SK-N-SH (cell line): ENCODE measurements at regions not wholly inside any gene's neighbourhood (a gene's known extent, or its start where the extent isn't known, plus 50 kb on each side); places are given as distances from the start of the nearest gene placed in this dataset.

Source experiments
- CHD2 ChIP-seq: fragments of 150-350 bp; IDR thresholded peaks from 2 replicates; pipeline ENCODE4 v1.6.1; 2018; ENCODE audit warnings: low read length; ENCODE audit not compliant: partially characterized antibody
- ELF1 ChIP-seq: IDR thresholded peaks from 2 replicates; pipeline ENCODE4 v1.4.0; 2012
- EP300 ChIP-seq, 2 experiments: IDR thresholded peaks; 2 replicates each; pipeline versions ENCODE4 v1.4.0 to v1.6.1; 2012; ENCODE audit warnings: borderline replicate concordance in 1 of 2, low read depth in 1 of 2, low read length in 1 of 2
- GABPA ChIP-seq: IDR thresholded peaks from 2 replicates; pipeline ENCODE4 v1.4.0; 2012; ENCODE audit warnings: low read depth, mild to moderate bottlenecking
- JUND ChIP-seq: IDR thresholded peaks from 2 replicates; pipeline ENCODE4 v1.4.0; 2012
- MXI1 ChIP-seq: IDR thresholded peaks from 2 replicates; pipeline ENCODE4 v1.6.1; 2012; ENCODE audit warnings: mild to moderate bottlenecking, low read depth, low read length, improper control_type of control experiment
- POLR2AphosphoS5 ChIP-seq: IDR thresholded peaks from 2 replicates; pipeline ENCODE4 v1.6.1; 2012; ENCODE audit warnings: low read depth, low read length
- RAD21 ChIP-seq: IDR thresholded peaks from 2 replicates; pipeline ENCODE4 v1.6.1; 2012; ENCODE audit warnings: mild to moderate bottlenecking, low read length
- SMC3 ChIP-seq: IDR thresholded peaks from 2 replicates; pipeline ENCODE4 v1.6.1; 2012; ENCODE audit warnings: low read depth, low read length, improper control_type of control experiment
- TAF1 ChIP-seq: IDR thresholded peaks from 2 replicates; pipeline ENCODE4 v1.6.1; 2012; ENCODE audit warnings: low read depth, mild to moderate bottlenecking, low read length, moderate library complexity, borderline replicate concordance
- TF ChIP-seq, protein P1 (sequence below): fragments of 200-600 bp; sonication (generic); IDR thresholded peaks from 2 replicates; pipeline ENCODE4 v1.6.1; 2017; ENCODE audit warnings: antibody characterized with exemption, mild to moderate bottlenecking, moderate library complexity
- TF ChIP-seq, protein P2 (sequence below): fragments of 150-350 bp; IDR thresholded peaks from 2 replicates; pipeline ENCODE4 v1.6.1; 2017; ENCODE audit warnings: antibody characterized with exemption, low read length, low read depth, borderline replicate concordance
- TF ChIP-seq, protein P3 (sequence below): IDR thresholded peaks from 2 replicates; pipeline ENCODE4 v1.4.0; 2012; ENCODE audit warnings: low read depth
- TF ChIP-seq, protein P4 (sequence below): IDR thresholded peaks from 2 replicates; pipeline ENCODE4 v1.6.1; 2012; ENCODE audit warnings: mild to moderate bottlenecking, low read depth, low read length, moderate library complexity

DNA sequence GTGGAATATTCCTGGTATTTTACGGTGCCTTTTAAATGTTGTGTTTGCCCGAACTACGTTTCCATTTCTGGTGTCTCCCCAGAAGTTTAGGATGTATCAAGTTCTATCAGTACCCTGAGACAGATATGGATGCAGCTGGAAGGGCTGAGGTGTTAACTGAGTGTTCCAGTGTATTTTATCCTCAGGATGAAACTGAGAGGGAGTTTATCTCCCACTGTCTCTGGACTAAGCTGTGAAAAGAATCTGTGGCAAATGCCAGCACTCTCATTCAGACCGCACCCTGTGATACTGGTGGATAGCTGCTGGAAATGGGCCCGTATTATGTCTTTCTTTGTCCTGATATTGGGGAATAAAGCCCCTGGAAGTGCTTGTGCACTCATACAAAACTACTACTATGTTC is 887.2 kb upstream of the TYRP1 start:
- TF ChIP-seq, protein P1, sequence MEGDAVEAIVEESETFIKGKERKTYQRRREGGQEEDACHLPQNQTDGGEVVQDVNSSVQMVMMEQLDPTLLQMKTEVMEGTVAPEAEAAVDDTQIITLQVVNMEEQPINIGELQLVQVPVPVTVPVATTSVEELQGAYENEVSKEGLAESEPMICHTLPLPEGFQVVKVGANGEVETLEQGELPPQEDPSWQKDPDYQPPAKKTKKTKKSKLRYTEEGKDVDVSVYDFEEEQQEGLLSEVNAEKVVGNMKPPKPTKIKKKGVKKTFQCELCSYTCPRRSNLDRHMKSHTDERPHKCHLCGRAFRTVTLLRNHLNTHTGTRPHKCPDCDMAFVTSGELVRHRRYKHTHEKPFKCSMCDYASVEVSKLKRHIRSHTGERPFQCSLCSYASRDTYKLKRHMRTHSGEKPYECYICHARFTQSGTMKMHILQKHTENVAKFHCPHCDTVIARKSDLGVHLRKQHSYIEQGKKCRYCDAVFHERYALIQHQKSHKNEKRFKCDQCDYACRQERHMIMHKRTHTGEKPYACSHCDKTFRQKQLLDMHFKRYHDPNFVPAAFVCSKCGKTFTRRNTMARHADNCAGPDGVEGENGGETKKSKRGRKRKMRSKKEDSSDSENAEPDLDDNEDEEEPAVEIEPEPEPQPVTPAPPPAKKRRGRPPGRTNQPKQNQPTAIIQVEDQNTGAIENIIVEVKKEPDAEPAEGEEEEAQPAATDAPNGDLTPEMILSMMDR, result no peak
- TF ChIP-seq SMC3, result no peak
- no peak for TF ChIP-seq CHD2
- TF ChIP-seq, protein P2, sequence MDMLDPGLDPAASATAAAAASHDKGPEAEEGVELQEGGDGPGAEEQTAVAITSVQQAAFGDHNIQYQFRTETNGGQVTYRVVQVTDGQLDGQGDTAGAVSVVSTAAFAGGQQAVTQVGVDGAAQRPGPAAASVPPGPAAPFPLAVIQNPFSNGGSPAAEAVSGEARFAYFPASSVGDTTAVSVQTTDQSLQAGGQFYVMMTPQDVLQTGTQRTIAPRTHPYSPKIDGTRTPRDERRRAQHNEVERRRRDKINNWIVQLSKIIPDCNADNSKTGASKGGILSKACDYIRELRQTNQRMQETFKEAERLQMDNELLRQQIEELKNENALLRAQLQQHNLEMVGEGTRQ, result no peak
- no peak for TF ChIP-seq GABPA
- TF ChIP-seq TAF1, result no peak
- no peak for TF ChIP-seq ELF1
- no peak for TF ChIP-seq JUND
- no peak for TF ChIP-seq EP300 (IDR thresholded peaks at IDR 0.05; ENCODE audit: borderline replicate concordance in 1 of 2, low read depth in 1 of 2, low read length in 1 of 2)
- TF ChIP-seq, protein P3, sequence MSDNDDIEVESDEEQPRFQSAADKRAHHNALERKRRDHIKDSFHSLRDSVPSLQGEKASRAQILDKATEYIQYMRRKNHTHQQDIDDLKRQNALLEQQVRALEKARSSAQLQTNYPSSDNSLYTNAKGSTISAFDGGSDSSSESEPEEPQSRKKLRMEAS, result no peak
- TF ChIP-seq RAD21, result no peak
- no peak for TF ChIP-seq MXI1
- TF ChIP-seq POLR2AphosphoS5, result no peak
- TF ChIP-seq, protein P4, sequence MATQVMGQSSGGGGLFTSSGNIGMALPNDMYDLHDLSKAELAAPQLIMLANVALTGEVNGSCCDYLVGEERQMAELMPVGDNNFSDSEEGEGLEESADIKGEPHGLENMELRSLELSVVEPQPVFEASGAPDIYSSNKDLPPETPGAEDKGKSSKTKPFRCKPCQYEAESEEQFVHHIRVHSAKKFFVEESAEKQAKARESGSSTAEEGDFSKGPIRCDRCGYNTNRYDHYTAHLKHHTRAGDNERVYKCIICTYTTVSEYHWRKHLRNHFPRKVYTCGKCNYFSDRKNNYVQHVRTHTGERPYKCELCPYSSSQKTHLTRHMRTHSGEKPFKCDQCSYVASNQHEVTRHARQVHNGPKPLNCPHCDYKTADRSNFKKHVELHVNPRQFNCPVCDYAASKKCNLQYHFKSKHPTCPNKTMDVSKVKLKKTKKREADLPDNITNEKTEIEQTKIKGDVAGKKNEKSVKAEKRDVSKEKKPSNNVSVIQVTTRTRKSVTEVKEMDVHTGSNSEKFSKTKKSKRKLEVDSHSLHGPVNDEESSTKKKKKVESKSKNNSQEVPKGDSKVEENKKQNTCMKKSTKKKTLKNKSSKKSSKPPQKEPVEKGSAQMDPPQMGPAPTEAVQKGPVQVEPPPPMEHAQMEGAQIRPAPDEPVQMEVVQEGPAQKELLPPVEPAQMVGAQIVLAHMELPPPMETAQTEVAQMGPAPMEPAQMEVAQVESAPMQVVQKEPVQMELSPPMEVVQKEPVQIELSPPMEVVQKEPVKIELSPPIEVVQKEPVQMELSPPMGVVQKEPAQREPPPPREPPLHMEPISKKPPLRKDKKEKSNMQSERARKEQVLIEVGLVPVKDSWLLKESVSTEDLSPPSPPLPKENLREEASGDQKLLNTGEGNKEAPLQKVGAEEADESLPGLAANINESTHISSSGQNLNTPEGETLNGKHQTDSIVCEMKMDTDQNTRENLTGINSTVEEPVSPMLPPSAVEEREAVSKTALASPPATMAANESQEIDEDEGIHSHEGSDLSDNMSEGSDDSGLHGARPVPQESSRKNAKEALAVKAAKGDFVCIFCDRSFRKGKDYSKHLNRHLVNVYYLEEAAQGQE, result no peak
